GM19397 (cell line): ENCODE measurements at regions not wholly inside any gene's neighbourhood (a gene's known extent, or its start where the extent isn't known, plus 50 kb on each side); places are given as distances from the start of the nearest gene placed in this dataset.
"Not testable (repeated sequence)": the region's sequence is repeated elsewhere in the genome, so short reads cannot be mapped to it uniquely, and the experiment has no call there.

ENCODE experiments used
- ATAC-seq: cut with Tn5 transposase; IDR thresholded peaks from one replicate; pipeline ENCODE4 v1.9.1; 2021; ENCODE audit warnings: mild to moderate bottlenecking, moderate library complexity; ENCODE audit not compliant: unreplicated experiment

DNA sequence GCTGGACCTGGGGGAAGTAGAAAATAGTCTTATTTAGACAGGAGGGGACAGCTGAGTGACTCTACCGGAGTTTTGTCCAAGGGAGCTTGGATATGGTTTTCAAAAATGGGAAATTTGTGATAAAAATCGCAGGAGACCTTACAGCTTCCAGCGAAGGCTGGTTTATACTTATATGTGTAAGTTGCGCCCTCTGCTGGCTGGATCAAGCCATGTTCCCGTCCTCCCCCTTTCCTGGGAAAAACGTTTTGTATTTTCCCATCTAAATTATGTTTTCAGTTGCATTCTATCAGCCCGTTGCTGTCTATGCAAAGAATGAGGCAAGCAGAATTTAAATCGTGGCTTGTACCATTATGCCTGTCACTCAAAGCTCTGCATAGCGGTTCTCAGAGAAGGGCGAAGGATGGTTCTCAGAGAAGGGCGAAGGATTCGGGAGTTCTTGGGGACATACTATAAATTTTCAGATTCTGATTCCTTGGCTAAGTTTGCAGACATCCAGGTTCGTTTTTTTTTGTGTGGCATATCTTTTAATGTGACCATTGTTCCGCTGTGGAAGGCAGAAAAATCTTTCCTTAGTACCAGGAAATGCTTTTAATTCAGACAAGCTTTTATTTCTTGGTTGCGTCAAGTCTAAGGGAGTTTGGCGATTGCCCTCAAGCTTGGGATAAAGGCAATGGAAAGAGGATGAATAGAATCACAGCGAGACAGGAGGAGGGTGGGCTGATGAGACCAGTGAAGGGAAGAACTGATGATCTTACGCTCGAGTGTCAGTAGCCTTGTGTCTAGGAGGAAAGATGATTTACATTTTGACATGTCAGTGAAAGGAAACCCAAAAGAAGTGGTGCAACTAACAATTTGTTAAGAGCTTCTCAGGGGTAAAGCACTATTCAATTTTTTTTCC, 128.5 kb upstream of the ARX start:
- ATAC-seq, result no peak

DNA sequence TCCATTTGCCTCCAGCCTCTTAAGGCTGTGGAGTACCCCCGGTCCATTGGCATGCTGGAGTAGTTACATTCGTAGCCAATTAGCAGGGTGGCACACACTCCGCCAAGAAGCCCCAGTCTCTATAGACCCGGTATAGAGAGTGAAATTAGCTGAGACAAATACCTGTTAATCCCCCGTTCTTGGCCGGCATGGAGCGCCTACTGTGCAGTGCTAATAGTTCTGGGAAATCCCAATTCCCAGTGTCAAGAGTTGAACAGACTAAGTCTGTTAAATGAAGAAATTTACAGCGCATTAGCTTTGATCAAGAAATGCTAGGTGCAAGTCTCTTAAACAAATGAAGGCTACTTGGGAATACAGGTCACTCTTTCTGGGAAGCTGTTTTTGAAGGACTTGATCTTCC, 127.8 kb upstream of the ARX start:
- no peak for ATAC-seq

DNA sequence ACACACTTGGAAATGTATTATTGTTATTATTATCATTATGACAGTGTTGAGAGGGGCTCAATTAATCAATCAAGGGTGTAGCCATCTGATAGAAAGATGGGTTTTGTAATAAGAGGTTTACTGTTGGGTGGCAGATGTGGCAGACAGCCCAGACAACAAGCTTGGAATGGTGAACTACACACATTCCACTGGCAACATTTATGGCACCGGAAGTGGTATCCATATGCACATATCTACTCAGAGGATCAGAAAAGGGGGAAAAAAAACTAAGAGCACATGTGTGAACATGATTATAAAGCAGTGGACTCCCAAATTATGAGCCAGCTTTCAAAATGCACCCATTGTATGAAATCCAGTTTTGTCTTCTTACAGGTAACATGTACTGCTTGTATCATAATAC, 125.9 kb upstream of the ARX start:
- ATAC-seq, result no peak

GRCh38 chrX:25131055-25131454, 115.3 kb upstream of the ARX start:
- no peak for ATAC-seq

GRCh38 chrX:25130619-25131018, 114.9 kb upstream of the ARX start:
- ATAC-seq, result no peak

GRCh38 chrX:25125483-25125882, 109.7 kb upstream of the ARX start:
- no peak for ATAC-seq

DNA sequence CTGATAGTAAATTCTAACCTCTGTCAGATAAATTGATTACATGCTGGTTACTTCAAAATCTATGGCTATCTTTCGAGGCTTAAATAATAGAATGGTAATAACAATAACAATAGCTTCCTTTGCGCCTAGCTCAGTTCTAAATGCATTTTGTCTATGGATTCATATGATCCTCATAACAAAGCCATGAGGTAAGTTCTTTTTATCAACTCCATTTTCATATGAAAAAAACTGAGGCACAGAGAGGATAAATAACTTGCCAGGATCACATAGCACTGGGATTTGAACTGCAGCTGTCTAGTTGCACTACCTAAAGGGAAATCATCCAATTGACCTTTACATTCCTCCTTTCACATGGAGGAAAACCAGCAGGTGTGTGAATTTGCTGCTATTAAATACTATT, 108.6 kb upstream of the ARX start:
- no peak for ATAC-seq

DNA sequence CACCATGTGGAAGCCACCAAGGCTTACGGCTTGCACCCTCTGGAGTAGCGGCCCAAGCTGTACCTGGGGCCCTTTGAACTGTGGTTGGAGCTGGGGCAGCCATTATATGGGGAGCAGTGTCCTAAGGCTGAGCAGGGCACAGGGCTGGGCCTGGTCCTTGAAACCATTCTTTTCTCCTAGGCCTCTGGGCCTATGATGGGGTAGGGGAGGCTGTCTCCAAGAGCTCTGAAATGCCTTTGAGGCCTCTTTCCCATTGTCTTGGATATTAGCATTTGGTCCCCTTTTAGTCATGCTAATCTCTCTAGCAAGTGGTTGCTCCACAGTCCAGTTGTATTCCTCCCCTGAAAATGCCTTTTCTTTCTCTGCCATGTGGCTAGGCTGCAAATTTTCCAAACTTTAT, 96.4 kb upstream of the ARX start:
- no peak for ATAC-seq

GRCh38 chrX:25108481-25108880, 92.7 kb upstream of the ARX start:
- ATAC-seq, result no peak

DNA sequence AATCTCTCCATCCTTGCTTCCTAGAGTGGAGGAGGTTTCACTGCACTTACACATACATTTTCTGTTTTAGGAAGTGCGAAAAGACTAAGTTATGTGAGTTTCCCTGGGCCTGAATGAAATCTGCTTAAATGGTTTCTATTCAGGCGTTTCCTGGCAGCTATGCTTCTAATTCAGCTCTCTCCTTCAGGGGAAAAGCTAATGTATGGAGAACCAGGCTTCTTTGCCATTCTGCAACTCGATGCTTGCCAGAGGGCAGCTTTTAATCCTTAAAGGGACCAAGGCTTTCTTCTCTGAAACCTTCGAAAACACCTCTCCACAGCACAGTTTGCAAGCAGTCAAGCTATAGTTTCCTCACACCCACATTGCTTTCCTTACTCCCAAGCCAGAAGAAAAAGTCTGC, 89.5 kb upstream of the ARX start:
- no peak for ATAC-seq

- ATAC-seq, result no peak
Observed at GRCh38 chrX:25096522-25097045, 80.8 kb upstream of the ARX start.

GRCh38 chrX:25091152-25091551, 75.4 kb upstream of the ARX start:
- not testable (repeated sequence) for ATAC-seq

DNA sequence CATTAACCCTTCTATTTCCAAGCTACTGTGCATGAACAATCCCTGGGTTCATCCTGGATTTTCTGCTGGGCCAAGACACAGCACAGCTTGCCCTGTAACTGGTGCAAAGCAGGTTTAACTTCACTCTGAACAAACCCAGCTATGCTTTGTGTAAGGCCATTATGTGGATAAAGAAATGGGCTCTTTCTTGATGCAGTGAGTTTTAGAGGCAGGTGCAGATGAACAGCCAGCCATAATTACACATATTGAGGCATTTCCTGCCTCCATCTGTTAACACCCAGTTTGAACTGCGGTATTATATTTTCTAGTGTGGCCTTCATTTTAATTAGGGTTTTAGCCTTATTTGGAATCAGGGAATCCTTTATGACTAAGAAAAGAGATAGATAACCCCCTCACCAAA, 68.7 kb upstream of the ARX start:
- no peak for ATAC-seq

DNA sequence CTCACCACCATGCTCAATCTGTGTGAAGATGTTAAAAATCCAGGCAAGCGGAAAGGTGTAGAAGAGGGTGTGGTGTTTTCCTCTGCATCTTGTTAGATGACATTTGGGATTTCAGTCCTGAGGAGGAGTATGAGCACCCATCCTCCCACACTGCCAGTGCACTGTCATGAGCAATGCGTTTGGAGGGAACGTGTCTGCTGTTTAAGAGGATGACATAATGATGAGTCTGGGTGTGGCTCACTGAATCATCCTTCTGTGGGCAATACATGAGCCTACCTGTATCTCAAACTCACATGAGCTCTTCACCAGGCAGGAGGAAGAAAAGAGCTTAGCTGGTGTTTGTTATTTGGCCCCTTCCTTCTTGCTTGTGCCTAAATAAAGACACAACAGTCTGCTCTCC, 67.9 kb upstream of the ARX start:
- ATAC-seq, result no peak

DNA sequence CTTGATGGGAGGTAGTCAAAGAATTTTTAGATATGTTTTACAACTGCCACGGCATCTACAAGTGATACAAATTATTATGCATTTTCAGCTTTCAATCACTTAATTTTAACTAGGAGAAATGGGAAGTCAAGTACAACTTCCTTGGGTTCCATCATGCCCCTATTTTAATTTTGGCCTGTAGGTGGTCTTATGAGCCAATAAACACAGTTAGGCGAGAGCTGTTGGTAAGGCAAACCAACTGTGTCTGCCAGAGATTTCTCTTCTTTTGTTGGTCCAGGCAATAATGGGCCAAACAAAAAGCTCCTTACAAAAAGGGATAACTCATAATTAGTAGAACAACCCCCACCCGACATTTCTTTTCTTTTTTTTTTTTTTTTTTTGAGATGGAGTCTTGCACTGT, 63.3 kb upstream of the ARX start:
- no peak for ATAC-seq

DNA sequence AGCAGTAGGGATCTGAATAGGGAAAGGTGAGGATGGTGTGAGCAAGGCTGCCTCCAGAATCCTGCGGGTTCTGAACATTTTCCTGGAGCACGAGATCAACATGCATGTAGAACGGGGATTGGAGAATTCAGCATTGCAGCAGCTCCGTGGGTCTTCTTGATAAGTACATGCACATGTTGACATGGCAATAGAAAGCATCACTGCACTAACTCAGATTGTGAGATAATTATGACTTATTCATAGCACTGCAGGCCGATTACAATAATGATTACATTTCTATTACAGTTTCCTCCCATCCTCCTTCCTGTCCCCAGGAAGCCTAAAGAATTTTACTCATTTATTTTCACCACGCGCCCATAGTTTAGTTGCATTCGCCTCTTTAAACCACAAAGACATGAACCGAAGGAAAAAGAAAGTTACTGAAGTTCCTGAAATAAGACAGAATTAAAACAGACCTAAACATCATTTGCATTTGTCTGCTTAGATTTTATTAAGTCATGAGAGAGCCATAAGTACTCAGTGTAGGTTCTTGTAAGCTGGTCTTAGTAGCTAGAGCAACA, 61.3 kb upstream of the ARX start:
- no peak for ATAC-seq

DNA sequence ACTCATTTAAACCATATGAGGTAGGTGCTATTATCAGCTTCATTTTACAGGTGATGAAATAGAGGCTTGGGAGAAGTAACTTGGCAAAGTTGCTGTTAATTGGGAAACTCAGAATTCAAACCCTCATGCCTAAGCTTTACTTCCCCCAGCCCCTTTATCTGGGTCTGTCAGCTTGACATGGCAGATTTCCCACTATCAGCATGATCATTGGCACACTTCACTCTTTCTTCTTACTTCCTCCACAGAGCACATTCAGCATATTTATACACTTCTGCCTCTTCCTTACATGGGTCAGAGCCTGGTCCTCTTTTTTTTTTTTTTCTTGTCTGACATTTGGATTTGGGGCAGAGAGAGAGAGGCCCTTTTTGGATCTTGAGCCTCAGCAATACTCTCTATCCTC, 56.5 kb upstream of the ARX start:
- ATAC-seq, result no peak

- ATAC-seq, result no peak
Observed at GRCh38 chrX:25070038-25070437, 54.3 kb upstream of the ARX start.

DNA sequence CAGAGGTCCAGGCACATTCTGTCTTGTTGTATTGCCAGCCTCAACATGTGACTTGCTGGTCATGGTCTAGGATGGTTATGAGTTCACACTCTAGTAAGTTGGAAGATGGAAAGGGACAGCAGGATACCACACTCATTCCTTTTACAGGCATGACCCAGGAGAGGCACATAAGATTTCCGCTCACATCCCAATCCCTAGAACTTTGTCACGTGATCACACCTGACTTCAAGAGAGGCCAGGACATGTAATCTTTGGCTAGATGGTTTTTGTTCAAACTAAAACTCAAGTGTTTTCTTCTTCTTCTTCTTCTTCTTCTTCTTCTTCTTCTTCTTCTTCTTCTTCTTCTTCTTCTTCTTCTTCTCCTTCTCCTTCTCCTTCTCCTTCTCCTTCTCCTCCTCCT, 53.4 kb upstream of the ARX start:
- ATAC-seq, result no peak

DNA sequence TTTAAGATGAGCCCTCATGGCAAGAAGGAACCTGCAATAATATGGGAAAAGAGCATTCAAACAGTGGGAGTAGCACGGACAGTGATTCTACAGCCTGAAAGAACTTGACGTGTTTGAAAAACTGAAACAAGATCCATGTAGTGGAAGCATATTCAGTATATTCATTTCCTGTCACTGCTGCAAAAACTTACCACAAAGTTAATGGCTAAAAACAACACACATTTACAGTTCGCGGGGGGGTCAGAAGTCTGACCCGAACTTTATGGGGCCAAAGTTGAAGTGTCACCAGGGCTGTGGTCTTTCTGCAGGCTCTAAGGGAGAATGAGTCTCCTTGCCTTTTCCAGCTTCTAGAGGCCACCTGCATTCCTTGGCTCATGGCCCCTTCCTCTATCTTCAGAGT, 52.6 kb upstream of the ARX start:
- no peak for ATAC-seq

DNA sequence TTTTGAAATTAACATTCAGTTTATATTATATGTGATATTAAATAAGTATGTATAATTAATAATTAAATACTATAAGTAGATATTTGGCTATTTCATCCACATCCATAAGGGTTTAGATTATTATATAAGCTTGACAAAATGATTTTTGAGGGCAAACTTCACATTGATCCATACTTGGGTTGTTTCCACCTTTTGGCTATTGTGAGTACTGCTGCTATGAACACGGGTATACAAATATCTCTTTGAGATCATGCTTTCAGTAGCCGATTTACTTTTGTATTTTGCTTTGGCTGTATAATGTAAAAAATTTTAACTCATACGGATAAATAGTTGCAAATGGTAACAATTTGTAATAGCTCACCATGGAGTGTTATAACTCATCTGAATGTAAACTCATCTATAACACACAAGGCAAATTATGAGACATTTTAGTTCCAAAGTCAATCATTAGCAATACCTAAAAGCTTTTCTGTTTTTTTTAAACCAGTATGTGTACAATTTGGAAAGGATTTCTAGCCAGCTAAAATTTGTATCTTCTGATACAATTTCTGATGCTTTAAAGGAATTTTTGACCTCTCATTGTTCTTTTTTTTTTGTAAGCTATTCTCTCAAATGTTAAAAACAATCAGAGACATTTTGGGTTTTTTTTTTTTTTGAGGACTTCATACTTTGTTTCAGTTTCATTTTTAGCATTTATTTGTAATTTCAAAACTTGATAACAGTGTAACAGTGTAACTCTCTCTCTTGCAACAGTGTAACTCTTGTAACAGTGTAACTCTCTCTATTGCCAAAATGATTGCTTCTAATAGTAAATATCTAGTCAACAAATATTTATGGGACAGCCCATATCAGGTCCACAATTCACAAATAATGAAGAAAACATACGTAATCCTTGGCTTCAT, 51.8 kb upstream of the ARX start:
- no peak for ATAC-seq

DNA sequence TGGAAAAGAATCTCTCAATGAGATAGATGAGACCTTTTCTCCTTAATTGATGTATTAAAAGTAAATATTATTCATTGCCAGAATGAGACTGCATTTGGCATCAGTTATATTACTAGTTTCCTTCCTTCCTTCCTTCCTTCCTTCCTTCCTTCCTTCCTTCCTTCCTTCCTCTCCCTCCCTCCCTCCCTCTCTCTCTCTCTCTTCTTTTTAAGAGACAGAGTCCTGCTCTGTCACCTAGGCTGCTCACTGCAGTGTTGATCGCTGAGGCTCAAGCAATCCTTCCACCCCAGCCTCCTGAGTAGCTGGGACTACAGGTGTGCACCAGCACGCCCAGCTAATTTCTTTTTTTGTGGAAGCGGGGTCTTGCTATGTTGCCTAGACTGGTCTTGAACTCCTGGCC, 50.4 kb upstream of the ARX start:
- no peak for ATAC-seq
